ENCODE measurements at regions not wholly inside any gene's neighbourhood (a gene's known extent, or its start where the extent isn't known, plus 50 kb on each side); places are given as distances from the start of the nearest gene placed in this dataset.

- DNase-seq: no peak
Measured at GRCh38 chr16:13291591-13292333, 390.4 kb downstream of the SHISA9 start.

- DNase-seq: no peak
Measured at GRCh38 chr16:13296206-13296605, 394.8 kb downstream of the SHISA9 start.

- DNase-seq: no peak
Measured at GRCh38 chr16:13298666-13299065, 397.3 kb downstream of the SHISA9 start.

GRCh38 chr16:13300066-13300840, 398.9 kb downstream of the SHISA9 start:
- DNase-seq: no peak

GRCh38 chr16:13305019-13305755, 403.8 kb downstream of the SHISA9 start:
- DNase-seq: no peak

GRCh38 chr16:13306161-13306995, 405.0 kb downstream of the SHISA9 start:
- no peak for DNase-seq

GRCh38 chr16:13307255-13307654, 405.9 kb downstream of the SHISA9 start:
- no peak for DNase-seq

- no peak for DNase-seq
Measured at GRCh38 chr16:13307851-13308250, 406.5 kb downstream of the SHISA9 start.

- no peak for DNase-seq
Measured at GRCh38 chr16:13312063-13312462, 410.7 kb downstream of the SHISA9 start.

- no peak for DNase-seq
Measured at GRCh38 chr16:13313351-13313750, 412.0 kb downstream of the SHISA9 start.

- no peak for DNase-seq
Measured at GRCh38 chr16:13314633-13315032, 413.2 kb downstream of the SHISA9 start.

GRCh38 chr16:13315642-13316427, 414.4 kb downstream of the SHISA9 start:
- DNase-seq: peak; percentile 19 to 22

- no peak for DNase-seq
Measured at GRCh38 chr16:13322336-13322735, 420.9 kb downstream of the SHISA9 start.

- no peak for DNase-seq
Measured at GRCh38 chr16:13324851-13325250, 423.5 kb downstream of the SHISA9 start.

GRCh38 chr16:13325396-13325795, 424.0 kb downstream of the SHISA9 start:
- DNase-seq: no peak

GRCh38 chr16:13331918-13332317, 430.5 kb downstream of the SHISA9 start:
- DNase-seq: no peak

GRCh38 chr16:13332713-13333255, 431.4 kb downstream of the SHISA9 start:
- DNase-seq: no peak

GRCh38 chr16:13333336-13333735, 431.9 kb downstream of the SHISA9 start:
- no peak for DNase-seq

GRCh38 chr16:13335879-13336278, 434.5 kb downstream of the SHISA9 start:
- no peak for DNase-seq

GRCh38 chr16:13336335-13336734, 434.9 kb downstream of the SHISA9 start:
- DNase-seq: no peak

Measured in inflammatory macrophage (primary cell).